Esophagus muscularis mucosa (tissue), 3 donors: ENCODE measurements at regions not wholly inside any gene's neighbourhood (a gene's known extent, or its start where the extent isn't known, plus 50 kb on each side); places are given as distances from the start of the nearest gene placed in this dataset.

Experiments
- CTCF ChIP-seq, 3 experiments: fragments of 200-600 bp in 2 of 3; fragments of 450-650 bp in 1 of 3; sonication (generic) in 2 of 3; IDR thresholded peaks; one replicate each; pipeline ENCODE4 v1.5.1; 2017 to 2019; ENCODE audit warnings: antibody characterized with exemption in 3 of 3, mild to moderate bottlenecking in 2 of 3, moderate library complexity in 1 of 3
- POLR2A ChIP-seq: fragments of 450-650 bp; IDR thresholded peaks from one replicate; pipeline ENCODE4 v1.6.1; 2017; ENCODE audit warnings: antibody characterized with exemption, moderate library complexity, mild to moderate bottlenecking, low read depth
- POLR2AphosphoS5 ChIP-seq, 2 donors: sonication (generic); formaldehyde crosslinking; IDR thresholded peaks; one replicate each; pipeline ENCODE4 v1.6.1; 2017; ENCODE audit warnings: antibody characterized with exemption in 2 of 2

- TF ChIP-seq CTCF (IDR thresholded peaks at IDR 0.05) (no peak), POLR2AphosphoS5 (IDR thresholded peaks at IDR 0.05) (no peak), POLR2A (no peak)
Observed at GRCh38 chr11:116179401-116179800, 593.4 kb downstream of the BUD13 start.
